Progenitor cell of endocrine pancreas (in vitro differentiated cells): ENCODE measurements at regions not wholly inside any gene's neighbourhood (a gene's known extent, or its start where the extent isn't known, plus 50 kb on each side); places are given as distances from the start of the nearest gene placed in this dataset.
"Not testable (repeated sequence)": the region's sequence is repeated elsewhere in the genome, so short reads cannot be mapped to it uniquely, and the experiment has no call there.

Experiments used
- DNase-seq: peaks from one replicate; pipeline ENCODE4 v3.0.0; 2021; ENCODE audit warnings: low spot score; ENCODE audit not compliant: unreplicated experiment
- H3K27ac Mint-ChIP-seq: 2 replicates; pipeline ENCODE4 v1.8.0; 2021; ENCODE audit warnings: mild to moderate bottlenecking, moderate library complexity, mixed read lengths
- H3K27me3 Mint-ChIP-seq: 2 replicates; pipeline ENCODE4 v1.8.0; 2021; ENCODE audit warnings: mixed read lengths
- H3K36me3 Mint-ChIP-seq: 2 replicates; pipeline ENCODE4 v1.8.0; 2022; ENCODE audit warnings: mixed read lengths; ENCODE audit not compliant: insufficient read depth
- H3K4me1 Mint-ChIP-seq: 2 replicates; pipeline ENCODE4 v1.8.0; 2021; ENCODE audit warnings: low read depth, mixed read lengths
- H3K4me3 Mint-ChIP-seq: 2 replicates; pipeline ENCODE4 v1.8.0; 2021; ENCODE audit warnings: low read depth, mild to moderate bottlenecking, moderate library complexity, mixed read lengths
- H3K9me3 Mint-ChIP-seq: 2 replicates; pipeline ENCODE4 v1.8.0; 2021; ENCODE audit warnings: low read depth, mixed read lengths
- TF ChIP-seq, protein P1 (sequence below): fragments of 200-600 bp; sonication (generic); IDR thresholded peaks from one replicate; pipeline ENCODE4 v1.5.0; 2021; ENCODE audit warnings: antibody characterized with exemption, mild to moderate bottlenecking; ENCODE audit not compliant: unreplicated experiment

DNA sequence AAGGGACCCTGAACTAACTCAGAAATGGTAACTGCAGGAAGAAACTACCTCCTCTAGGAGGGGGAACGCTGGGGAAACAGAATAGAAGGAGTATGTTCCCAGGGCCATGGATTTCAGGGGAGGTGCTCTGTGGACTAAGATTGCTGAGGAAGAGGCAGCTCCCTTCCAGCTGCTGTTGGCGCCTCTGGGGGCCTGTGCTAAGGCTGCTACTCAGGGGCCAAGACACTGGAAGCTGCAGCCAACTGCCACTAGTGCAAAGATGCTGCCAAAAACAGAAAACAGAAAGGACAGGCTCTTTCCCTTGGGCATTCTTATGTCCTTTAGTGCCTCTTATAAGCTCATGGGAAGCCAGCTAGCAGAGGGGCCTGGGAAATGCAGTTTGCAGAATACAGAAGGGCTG, 58.0 kb upstream of the SGIP1 start:
- H3K36me3 Mint-ChIP-seq, result no peaks in the 10 kb centered on the region
- DNase-seq, result no peak
- H3K4me1 Mint-ChIP-seq, result no peaks in the 10 kb centered on the region
- no peak overlapping the region for H3K4me3 Mint-ChIP-seq
- H3K27me3 Mint-ChIP-seq, result peaks cover 50% of the 10 kb centered on the region
- TF ChIP-seq, protein P1, sequence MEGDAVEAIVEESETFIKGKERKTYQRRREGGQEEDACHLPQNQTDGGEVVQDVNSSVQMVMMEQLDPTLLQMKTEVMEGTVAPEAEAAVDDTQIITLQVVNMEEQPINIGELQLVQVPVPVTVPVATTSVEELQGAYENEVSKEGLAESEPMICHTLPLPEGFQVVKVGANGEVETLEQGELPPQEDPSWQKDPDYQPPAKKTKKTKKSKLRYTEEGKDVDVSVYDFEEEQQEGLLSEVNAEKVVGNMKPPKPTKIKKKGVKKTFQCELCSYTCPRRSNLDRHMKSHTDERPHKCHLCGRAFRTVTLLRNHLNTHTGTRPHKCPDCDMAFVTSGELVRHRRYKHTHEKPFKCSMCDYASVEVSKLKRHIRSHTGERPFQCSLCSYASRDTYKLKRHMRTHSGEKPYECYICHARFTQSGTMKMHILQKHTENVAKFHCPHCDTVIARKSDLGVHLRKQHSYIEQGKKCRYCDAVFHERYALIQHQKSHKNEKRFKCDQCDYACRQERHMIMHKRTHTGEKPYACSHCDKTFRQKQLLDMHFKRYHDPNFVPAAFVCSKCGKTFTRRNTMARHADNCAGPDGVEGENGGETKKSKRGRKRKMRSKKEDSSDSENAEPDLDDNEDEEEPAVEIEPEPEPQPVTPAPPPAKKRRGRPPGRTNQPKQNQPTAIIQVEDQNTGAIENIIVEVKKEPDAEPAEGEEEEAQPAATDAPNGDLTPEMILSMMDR, result no peak
- peaks cover 6% of the 10 kb centered on the region for H3K9me3 Mint-ChIP-seq
- no peak overlapping the region for H3K27ac Mint-ChIP-seq

DNA sequence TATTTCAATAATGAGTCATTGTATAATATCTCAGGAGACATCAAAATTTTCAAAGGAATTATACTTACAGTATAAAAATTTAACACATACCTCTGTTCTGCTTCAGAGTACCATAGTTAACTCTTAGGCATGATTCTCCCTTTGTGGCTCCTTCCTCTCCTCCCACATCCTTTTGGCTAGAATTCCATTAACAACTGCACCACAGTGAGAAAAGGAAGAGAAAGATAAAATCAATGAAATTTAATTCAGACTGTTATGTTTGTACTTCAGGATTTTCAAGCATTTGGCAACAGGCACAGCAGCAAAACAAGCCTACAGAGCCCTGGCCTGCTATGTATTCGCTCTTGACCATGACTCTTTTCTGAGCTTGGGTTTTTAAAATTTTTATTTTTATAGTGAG, 57.2 kb upstream of the SGIP1 start:
- Mint-ChIP-seq H3K9me3 (peaks cover 6% of the 10 kb centered on the region), H3K4me3 (no peak overlapping the region), H3K36me3 (no peaks in the 10 kb centered on the region), H3K27me3 (peaks cover 49% of the 10 kb centered on the region), H3K4me1 (no peaks in the 10 kb centered on the region), H3K27ac (no peak overlapping the region)
- TF ChIP-seq, protein P1, result no peak
- no peak for DNase-seq

DNA sequence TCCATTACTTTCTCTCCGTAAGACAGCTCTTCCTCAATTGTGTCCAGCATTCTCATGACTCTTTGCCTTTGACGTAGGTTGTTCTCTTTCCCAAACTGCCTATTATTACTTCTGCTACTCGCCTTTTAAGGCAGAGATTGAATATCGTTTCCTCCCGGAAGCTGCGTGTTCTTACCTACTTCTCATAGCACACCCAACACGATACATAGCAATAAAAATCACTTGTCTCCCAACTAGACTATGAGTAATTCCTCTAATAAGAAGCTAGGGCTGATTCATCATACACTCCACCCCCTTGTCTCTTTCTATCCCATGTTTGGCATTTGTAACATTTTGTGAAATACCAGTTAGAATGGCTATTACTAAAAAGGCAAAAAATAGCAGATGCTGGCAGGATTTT, 55.8 kb upstream of the SGIP1 start:
- no peak for DNase-seq
- TF ChIP-seq, protein P1, result no peak
- Mint-ChIP-seq H3K9me3 (peaks cover 6% of the 10 kb centered on the region), H3K4me1 (no peaks in the 10 kb centered on the region), H3K4me3 (no peak overlapping the region), H3K36me3 (no peaks in the 10 kb centered on the region), H3K27me3 (peaks cover 40% of the 10 kb centered on the region), H3K27ac (no peak overlapping the region)

DNA sequence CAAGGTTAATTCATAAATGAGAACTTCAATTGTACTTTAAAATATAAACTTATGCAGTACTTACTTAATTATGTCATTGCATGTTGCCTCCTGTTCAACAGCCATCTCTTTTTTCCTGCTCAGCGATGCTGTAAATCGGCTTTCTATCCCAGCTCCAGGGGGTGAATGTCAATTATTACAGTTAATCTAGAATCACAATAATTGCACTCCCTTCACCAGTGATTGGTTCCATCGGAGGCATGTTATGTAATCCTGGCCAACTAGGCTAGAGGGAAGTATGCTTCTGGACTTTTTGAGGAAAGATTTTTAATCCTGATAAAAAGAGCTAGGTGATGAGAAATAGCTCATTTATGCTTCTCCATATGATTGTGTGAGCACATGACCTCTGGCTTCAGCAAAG, 53.8 kb upstream of the SGIP1 start:
- Mint-ChIP-seq H3K27me3 (peaks cover 27% of the 10 kb centered on the region), H3K9me3 (peaks cover 6% of the 10 kb centered on the region), H3K27ac (no peak overlapping the region), H3K4me3 (no peak overlapping the region), H3K36me3 (no peaks in the 10 kb centered on the region), H3K4me1 (no peaks in the 10 kb centered on the region)
- no peak for DNase-seq
- TF ChIP-seq, protein P1, result no peak

DNA sequence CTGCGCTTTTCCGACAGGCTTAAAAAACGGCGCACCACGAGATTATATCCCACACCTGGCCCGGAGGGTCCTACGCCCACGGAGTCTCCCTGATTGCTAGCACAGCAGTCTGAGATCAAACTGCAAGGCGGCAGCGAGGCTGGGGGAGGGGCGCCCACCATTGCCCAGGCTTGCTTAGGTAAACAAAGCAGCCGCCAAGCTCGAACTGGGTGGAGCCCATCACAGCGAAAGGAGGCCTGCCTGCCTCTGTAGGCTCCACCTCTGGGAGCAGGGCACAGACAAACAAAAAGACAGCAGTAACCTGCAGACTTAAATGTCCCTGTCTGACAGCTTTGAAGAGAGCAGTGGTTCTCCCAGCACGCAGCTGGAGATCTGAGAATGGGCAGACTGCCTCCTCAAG, 52.7 kb upstream of the SGIP1 start:
- H3K27ac Mint-ChIP-seq, H3K36me3 Mint-ChIP-seq, DNase-seq, H3K9me3 Mint-ChIP-seq, H3K4me3 Mint-ChIP-seq, H3K4me1 Mint-ChIP-seq: not testable (repeated sequence)
- peaks cover 19% of the 10 kb centered on the region for H3K27me3 Mint-ChIP-seq
